ENCODE measurements at regions not wholly inside any gene's neighbourhood (a gene's known extent, or its start where the extent isn't known, plus 50 kb on each side); places are given as distances from the start of the nearest gene placed in this dataset.

- intact Hi-C loops (cut with DNase I) = no loop called here
- no peak for ATAC-seq
- no peak for TF ChIP-seq CTCF (IDR thresholded peaks at IDR 0.05)
Observed at GRCh38 chr3:31434819-31435218, 97.9 kb upstream of the STT3B start.

GRCh38 chr3:31436830-31437229 lies 95.9 kb upstream of the STT3B start:
- no peaks in the 10 kb centered on the region for H3K36me3 ChIP-seq
- intact Hi-C loops (cut with DNase I) = no loop called here
- no peaks in the 10 kb centered on the region for H3K9me3 ChIP-seq
- TF ChIP-seq CTCF (IDR thresholded peaks at IDR 0.05) = no peak
- H3K27me3 ChIP-seq = no peaks in the 10 kb centered on the region
- no peaks in the 10 kb centered on the region for H3K4me1 ChIP-seq
- H3K27ac ChIP-seq = no peak overlapping the region
- H3K4me3 ChIP-seq = no peak overlapping the region
- no peak for ATAC-seq
- DNase-seq = no peak

More at GRCh38 chr3:31434819-31435218, 97.9 kb upstream of the STT3B start:
- no peaks in the 10 kb centered on the region for H3K27me3 ChIP-seq
- H3K36me3 ChIP-seq = no peaks in the 10 kb centered on the region
- H3K4me3 ChIP-seq = no peak overlapping the region
- no peaks in the 10 kb centered on the region for H3K9me3 ChIP-seq
- no peak overlapping the region for H3K27ac ChIP-seq
- H3K4me1 ChIP-seq = no peaks in the 10 kb centered on the region
- DNase-seq = no peak

- DNase-seq (no peak), ATAC-seq (no peak)
- Histone ChIP-seq H3K36me3 (no peaks in the 10 kb centered on the region), H3K4me1 (no peaks in the 10 kb centered on the region), H3K27me3 (no peaks in the 10 kb centered on the region), H3K9me3 (no peaks in the 10 kb centered on the region), H3K4me3 (no peak overlapping the region), H3K27ac (no peak overlapping the region)
- TF ChIP-seq CTCF (IDR thresholded peaks at IDR 0.05) = no peak
- intact Hi-C loops (cut with DNase I) = no loop called here
Observed at GRCh38 chr3:31438742-31439141, 94.0 kb upstream of the STT3B start.

- intact Hi-C loops (cut with DNase I) = no loop called here
- H3K4me1 ChIP-seq = no peaks in the 10 kb centered on the region
- no peak overlapping the region for H3K4me3 ChIP-seq
- no peaks in the 10 kb centered on the region for H3K27me3 ChIP-seq
- H3K27ac ChIP-seq = no peak overlapping the region
- H3K36me3 ChIP-seq = no peaks in the 10 kb centered on the region
- H3K9me3 ChIP-seq = no peaks in the 10 kb centered on the region
- ATAC-seq (no peak), DNase-seq (no peak)
- no peak for TF ChIP-seq CTCF (IDR thresholded peaks at IDR 0.05)
Observed at GRCh38 chr3:31439890-31440750, 92.6 kb upstream of the STT3B start.

- H3K4me3 ChIP-seq = no peak overlapping the region
- DNase-seq = no peak
- ATAC-seq = no peak
- H3K9me3 ChIP-seq = no peaks in the 10 kb centered on the region
- H3K27me3 ChIP-seq = no peaks in the 10 kb centered on the region
- no peak for TF ChIP-seq CTCF (IDR thresholded peaks at IDR 0.05)
- H3K36me3 ChIP-seq = no peaks in the 10 kb centered on the region
- no peaks in the 10 kb centered on the region for H3K4me1 ChIP-seq
- intact Hi-C loops (cut with DNase I) = no loop called here
- H3K27ac ChIP-seq = no peak overlapping the region
Observed at GRCh38 chr3:31440878-31441277, 91.8 kb upstream of the STT3B start.
